WTC11 (cell line): ENCODE measurements at regions not wholly inside any gene's neighbourhood (a gene's known extent, or its start where the extent isn't known, plus 50 kb on each side); places are given as distances from the start of the nearest gene placed in this dataset.

Source experiments
- CBFB ChIP-seq: sonication (generic); formaldehyde crosslinking; IDR thresholded peaks from 2 replicates; pipeline ENCODE4 v1.8.1; 2022; ENCODE audit warnings: mild to moderate bottlenecking, low read depth, missing genetic modification reagents
- CTCF ChIP-seq: fragments of 200-600 bp; IDR thresholded peaks from 2 replicates; pipeline ENCODE4 v1.8.0; 2022; ENCODE audit warnings: antibody characterized with exemption
- TEAD4 ChIP-seq: sonication (generic); formaldehyde crosslinking; IDR thresholded peaks from 2 replicates; pipeline ENCODE4 v1.8.0; 2022; ENCODE audit warnings: mild to moderate bottlenecking, missing genetic modification reagents
- TP53 ChIP-seq: sonication (generic); formaldehyde crosslinking; IDR thresholded peaks from 2 replicates; pipeline ENCODE4 v1.8.1; 2023; ENCODE audit warnings: mild to moderate bottlenecking, missing genetic modification reagents
- ZNF281 ChIP-seq: sonication (generic); formaldehyde crosslinking; IDR thresholded peaks from 2 replicates; pipeline ENCODE4 v1.8.0; 2023; ENCODE audit warnings: mild to moderate bottlenecking, missing genetic modification reagents
- TF ChIP-seq, protein P1 (sequence below): sonication (generic); formaldehyde crosslinking; IDR thresholded peaks from 2 replicates; pipeline ENCODE4 v1.8.0; 2022; ENCODE audit warnings: mild to moderate bottlenecking, missing genetic modification reagents

GRCh38 chr21:17159697-17160096 lies 353.1 kb upstream of the CXADR start:
- no peak for TF ChIP-seq CTCF
- TF ChIP-seq, protein P1, sequence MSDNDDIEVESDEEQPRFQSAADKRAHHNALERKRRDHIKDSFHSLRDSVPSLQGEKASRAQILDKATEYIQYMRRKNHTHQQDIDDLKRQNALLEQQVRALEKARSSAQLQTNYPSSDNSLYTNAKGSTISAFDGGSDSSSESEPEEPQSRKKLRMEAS, result no peak
- no peak for TF ChIP-seq CBFB
- TF ChIP-seq TP53 (CRISPR knock-in tag), result no peak
- no peak for TF ChIP-seq ZNF281 (CRISPR knock-in tag)
- TF ChIP-seq TEAD4 (CRISPR knock-in tag), result no peak
